ENCODE measurements at regions not wholly inside any gene's neighbourhood (a gene's known extent, or its start where the extent isn't known, plus 50 kb on each side); places are given as distances from the start of the nearest gene placed in this dataset.

GRCh38 chr11:33461369-33462125 lies 204.4 kb downstream of the HIPK3 start:
- H3K27ac ChIP-seq: no peak overlapping the region
- no peak overlapping the region for H3K4me3 ChIP-seq
- H3K27me3 ChIP-seq: no peaks in the 10 kb centered on the region
- H3K9me3 ChIP-seq (replicated peaks in 1 of 3): no peaks in the 10 kb centered on the region
- DNase-seq: no peak
- no peaks in the 10 kb centered on the region for H3K4me1 ChIP-seq (replicated peaks in 1 of 2)
- WGBS, 4 donors: 86 to 94% (median 88%) methylated on average over 4 of the region's 4 CpGs
- intact Hi-C loops (cut with DNase I): no loop called here
- no peaks in the 10 kb centered on the region for H3K36me3 ChIP-seq (replicated peaks in 1 of 2)
- TF ChIP-seq CTCF (IDR thresholded peaks at IDR 0.05): no peak
- no peak for TF ChIP-seq POLR2A (IDR thresholded peaks at IDR 0.05)

GRCh38 chr11:33457948-33458347 lies 200.8 kb downstream of the HIPK3 start:
- H3K36me3 ChIP-seq (replicated peaks in 1 of 2): no peaks in the 10 kb centered on the region
- H3K4me1 ChIP-seq (replicated peaks in 1 of 2): no peaks in the 10 kb centered on the region
- no peak overlapping the region for H3K27ac ChIP-seq
- DNase-seq: no peak
- no peaks in the 10 kb centered on the region for H3K27me3 ChIP-seq
- H3K9me3 ChIP-seq (replicated peaks in 1 of 3): no peaks in the 10 kb centered on the region
- intact Hi-C loops (cut with DNase I): no loop called here
- H3K4me3 ChIP-seq: no peak overlapping the region
- TF ChIP-seq POLR2A (IDR thresholded peaks at IDR 0.05) (no peak), CTCF (IDR thresholded peaks at IDR 0.05) (no peak)
- WGBS, 4 donors: 94 to 97% (median 96%) methylated on average over 5 of the region's 5 CpGs

GRCh38 chr11:33455867-33456463 lies 198.8 kb downstream of the HIPK3 start:
- intact Hi-C loops (cut with DNase I): no loop called here
- no peak overlapping the region for H3K27ac ChIP-seq
- no peaks in the 10 kb centered on the region for H3K27me3 ChIP-seq
- H3K36me3 ChIP-seq (replicated peaks in 1 of 2): no peaks in the 10 kb centered on the region
- H3K9me3 ChIP-seq (replicated peaks in 1 of 3): no peaks in the 10 kb centered on the region
- WGBS, 4 donors: 81 to 86% (median 84%) methylated on average over 4 of the region's 4 CpGs
- H3K4me3 ChIP-seq: no peak overlapping the region
- no peak for DNase-seq
- TF ChIP-seq POLR2A (IDR thresholded peaks at IDR 0.05) (no peak), CTCF (IDR thresholded peaks at IDR 0.05) (no peak)
- no peaks in the 10 kb centered on the region for H3K4me1 ChIP-seq (replicated peaks in 1 of 2)

GRCh38 chr11:33454264-33454663 lies 197.1 kb downstream of the HIPK3 start:
- intact Hi-C loops (cut with DNase I): no loop called here
- Histone ChIP-seq H3K36me3 (replicated peaks in 1 of 2) (no peaks in the 10 kb centered on the region), H3K27ac (no peak overlapping the region), H3K4me3 (no peak overlapping the region), H3K9me3 (replicated peaks in 1 of 3) (no peaks in the 10 kb centered on the region), H3K4me1 (replicated peaks in 1 of 2) (no peaks in the 10 kb centered on the region), H3K27me3 (no peaks in the 10 kb centered on the region)
- WGBS, 4 donors: 25 to 95% (median 66%) methylated on average over 1 of the region's 1 CpG
- TF ChIP-seq POLR2A (IDR thresholded peaks at IDR 0.05) (no peak), CTCF (IDR thresholded peaks at IDR 0.05) (no peak)
- DNase-seq: no peak

Data from adrenal gland (tissue), 9 donors.